ENCODE measurements at regions not wholly inside any gene's neighbourhood (a gene's known extent, or its start where the extent isn't known, plus 50 kb on each side); places are given as distances from the start of the nearest gene placed in this dataset.
"Not testable (repeated sequence)": the region's sequence is repeated elsewhere in the genome, so short reads cannot be mapped to it uniquely, and the experiment has no call there.

DNA sequence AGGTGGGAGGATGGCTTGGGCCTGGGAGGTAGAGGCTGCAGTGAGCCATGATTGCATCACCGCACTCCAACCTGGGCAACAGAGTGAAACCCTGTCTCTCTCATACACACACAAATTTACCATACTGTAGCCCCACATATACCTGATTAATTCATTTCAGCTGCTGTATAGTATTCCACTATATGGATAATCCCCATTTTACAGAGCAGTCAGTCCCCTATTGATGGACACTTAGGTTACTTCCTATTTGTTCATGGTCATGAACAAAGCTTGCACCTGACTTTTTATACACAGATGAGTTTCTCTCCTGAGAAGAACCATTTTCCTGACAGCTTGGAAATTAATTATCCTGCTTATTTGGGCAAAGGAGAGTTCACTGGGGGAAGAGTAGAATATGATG lies 59.2 kb downstream of the EMX2 start:
- FAIRE-seq: no peak
- no peak for DNase-seq (ENCODE audit: low spot score)

- FAIRE-seq: no peak
- DNase-seq (ENCODE audit: low spot score): no peak
Measured at GRCh38 chr10:117603081-117603480, 60.5 kb downstream of the EMX2 start.

- FAIRE-seq (no peak), DNase-seq (ENCODE audit: low spot score) (no peak)
Measured at GRCh38 chr10:117603726-117604125, 61.2 kb downstream of the EMX2 start.

- DNase-seq (ENCODE audit: low spot score): no peak
- FAIRE-seq: no peak
Measured at GRCh38 chr10:117609095-117609795, 66.7 kb downstream of the EMX2 start.

- FAIRE-seq: no peak
- no peak for DNase-seq (ENCODE audit: low spot score)
Measured at GRCh38 chr10:117609796-117610170, 67.2 kb downstream of the EMX2 start.

GRCh38 chr10:117610321-117610720 lies 67.8 kb downstream of the EMX2 start:
- FAIRE-seq (no peak), DNase-seq (ENCODE audit: low spot score) (no peak)

GRCh38 chr10:117612113-117612512 lies 69.6 kb downstream of the EMX2 start:
- DNase-seq (ENCODE audit: low spot score) (no peak), FAIRE-seq (no peak)

DNA sequence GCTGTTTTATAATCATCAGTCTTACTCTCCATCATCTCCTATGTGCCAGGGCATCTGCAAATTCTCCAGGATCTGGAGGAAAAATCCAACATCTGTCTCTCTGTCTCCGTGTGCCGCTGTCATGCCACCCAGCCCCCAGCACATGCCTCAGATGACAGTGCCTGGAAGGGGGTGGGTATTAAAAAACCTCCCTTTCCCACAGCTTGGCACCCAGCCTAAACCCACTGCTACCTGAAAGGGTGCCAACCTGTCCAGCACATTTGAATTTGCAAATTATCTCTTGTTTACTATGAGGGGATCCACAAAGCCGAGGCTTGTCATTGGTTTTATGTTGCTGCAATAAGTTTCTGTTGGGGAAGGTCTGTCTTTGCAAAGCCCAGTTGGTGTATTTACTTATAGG lies 73.1 kb downstream of the EMX2 start:
- FAIRE-seq (no peak), DNase-seq (ENCODE audit: low spot score) (no peak)

- no peak for DNase-seq (ENCODE audit: low spot score)
- no peak for FAIRE-seq
Measured at GRCh38 chr10:117616179-117616578, 73.6 kb downstream of the EMX2 start.

DNA sequence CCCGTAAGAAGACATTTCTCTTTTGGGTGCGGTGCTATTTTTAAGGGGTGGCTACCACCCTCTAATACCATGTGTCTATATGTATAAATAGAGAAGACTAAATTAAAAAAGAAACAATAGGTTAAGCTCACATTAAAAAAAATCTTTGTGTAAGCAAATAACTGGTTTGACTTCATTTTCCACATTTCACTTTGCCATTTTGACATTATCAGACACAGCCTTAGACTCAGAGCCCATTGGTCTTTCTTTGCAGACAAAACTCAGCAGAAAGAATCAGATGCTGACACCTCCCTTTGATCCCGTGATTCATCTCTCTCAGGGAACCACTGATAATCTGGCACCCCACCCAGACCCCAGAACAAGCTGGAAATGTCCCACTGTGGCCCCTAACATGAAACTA lies 74.5 kb downstream of the EMX2 start:
- FAIRE-seq (no peak), DNase-seq (ENCODE audit: low spot score) (no peak)

DNA sequence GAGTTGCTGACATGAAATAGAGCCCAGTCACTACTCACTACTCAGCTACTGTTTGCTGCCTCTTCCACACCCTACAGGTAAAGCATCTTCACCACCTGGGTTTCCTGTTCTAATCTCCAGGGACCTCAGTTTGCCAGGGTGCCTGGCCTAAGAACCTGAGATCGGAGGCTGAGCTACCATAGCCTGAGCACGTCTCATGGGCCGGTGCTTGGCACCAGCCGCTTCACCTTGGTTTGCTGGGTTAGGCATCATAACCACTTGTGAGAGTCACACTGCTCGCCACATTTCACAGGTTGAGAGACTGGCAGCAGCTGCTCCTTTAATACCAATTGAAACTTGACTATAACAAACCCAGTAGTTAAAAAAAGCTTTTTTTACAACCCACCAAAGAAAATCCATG lies 75.1 kb downstream of the EMX2 start:
- DNase-seq (ENCODE audit: low spot score) (no peak), FAIRE-seq (no peak)

GRCh38 chr10:117619223-117619622 lies 76.7 kb downstream of the EMX2 start:
- DNase-seq (ENCODE audit: low spot score) (no peak), FAIRE-seq (no peak)

DNA sequence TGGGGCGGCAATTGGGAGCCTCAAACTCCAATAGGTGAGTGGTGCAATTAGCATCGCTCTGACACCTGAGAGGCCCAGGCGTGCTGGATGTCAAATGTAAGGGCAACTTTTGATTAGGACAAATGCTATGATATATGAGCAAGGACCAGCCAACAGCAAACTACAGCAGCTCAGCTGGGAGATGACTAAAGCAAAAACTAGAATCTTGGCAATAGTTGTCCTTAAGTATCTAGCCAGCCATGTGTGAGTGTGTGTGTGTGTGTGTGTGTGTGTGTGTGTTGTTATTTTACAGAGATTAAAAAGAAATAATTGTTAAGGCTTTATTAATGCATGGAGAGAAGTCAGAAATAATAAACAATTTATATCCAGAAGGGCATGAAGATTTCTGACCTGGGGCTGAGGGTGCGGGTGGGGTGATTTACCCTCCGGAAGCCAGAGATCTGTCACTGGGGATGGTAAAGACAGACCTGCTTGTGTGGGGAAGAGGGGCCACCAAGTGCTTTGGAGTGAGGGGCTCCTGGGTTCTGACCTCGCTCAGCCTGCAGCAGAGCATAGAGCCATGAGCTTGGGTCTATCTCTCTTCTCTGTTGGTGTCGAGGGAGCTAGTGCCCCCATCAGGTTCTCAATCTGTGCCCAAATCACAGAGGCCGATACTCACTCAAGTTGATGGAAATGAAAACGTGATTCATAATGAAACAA lies 77.3 kb downstream of the EMX2 start:
- FAIRE-seq: no peak
- DNase-seq (ENCODE audit: low spot score): no peak

GRCh38 chr10:117621196-117621595 lies 78.7 kb downstream of the EMX2 start:
- FAIRE-seq (no peak), DNase-seq (ENCODE audit: low spot score) (no peak)

GRCh38 chr10:117621795-117622420 lies 79.4 kb downstream of the EMX2 start:
- no peak for FAIRE-seq
- DNase-seq (ENCODE audit: low spot score): no peak

GRCh38 chr10:117622471-117623184 lies 80.1 kb downstream of the EMX2 start:
- no peak for FAIRE-seq

DNA sequence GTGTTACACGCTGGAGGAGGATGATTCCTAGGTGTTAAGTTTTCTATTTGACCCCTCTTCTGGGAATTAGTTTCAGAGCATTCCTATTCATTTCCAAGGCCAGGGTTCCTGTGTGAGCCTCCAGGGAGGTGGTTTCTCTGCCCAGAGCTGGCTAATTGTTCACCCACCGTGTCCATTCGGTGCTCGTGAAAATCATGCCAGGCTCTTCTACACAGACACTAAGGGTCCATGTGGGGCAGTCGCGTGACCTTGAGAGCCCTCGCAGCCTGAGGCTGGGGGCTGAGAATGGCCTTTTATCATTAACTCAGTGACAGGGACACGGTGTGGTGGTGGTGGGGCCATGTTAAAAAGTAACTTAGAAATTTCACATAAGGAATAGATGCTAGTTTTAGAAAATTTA lies 83.7 kb downstream of the EMX2 start:
- no peak for DNase-seq (ENCODE audit: low spot score)
- FAIRE-seq: no peak

More at GRCh38 chr10:117622471-117623184, 80.1 kb downstream of the EMX2 start:
- DNase-seq (ENCODE audit: low spot score): no peak

GRCh38 chr10:117627561-117627960 lies 85.0 kb downstream of the EMX2 start:
- no peak for FAIRE-seq
- no peak for DNase-seq (ENCODE audit: low spot score)

- not testable (repeated sequence) for FAIRE-seq; DNase-seq (ENCODE audit: low spot score)
Measured at GRCh38 chr10:117629717-117630116, 87.2 kb downstream of the EMX2 start.

- FAIRE-seq (no peak), DNase-seq (ENCODE audit: low spot score) (no peak)
Measured at GRCh38 chr10:117631276-117632145, 89.0 kb downstream of the EMX2 start.

DNA sequence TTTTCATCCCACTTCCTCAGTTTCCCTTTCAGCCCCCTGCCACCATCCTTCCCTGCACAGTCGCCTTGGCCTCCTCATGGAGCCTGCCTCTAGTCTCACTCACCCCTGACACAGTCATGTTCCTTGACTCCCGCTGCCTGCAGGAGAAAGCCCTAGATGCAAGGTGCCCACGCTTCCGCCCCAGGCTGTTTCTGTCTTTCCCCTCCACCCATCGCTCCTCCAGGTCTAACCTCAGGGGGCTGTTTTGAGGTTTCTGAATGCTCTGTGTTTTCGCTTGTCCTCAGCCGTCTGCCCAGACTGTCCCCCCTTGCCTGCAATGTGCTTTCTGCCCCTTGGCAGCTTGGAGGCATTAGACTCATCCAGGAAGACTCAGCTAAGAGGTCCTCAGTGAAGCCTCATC lies 89.9 kb downstream of the EMX2 start:
- FAIRE-seq (no peak), DNase-seq (ENCODE audit: low spot score) (no peak)
